Left lung (tissue), 4 donors: ENCODE measurements at regions not wholly inside any gene's neighbourhood (a gene's known extent, or its start where the extent isn't known, plus 50 kb on each side); places are given as distances from the start of the nearest gene placed in this dataset.
A peak's percentile ranks its signal among the peaks of the same experiment; 100 is the strongest.

Source experiments
- ATAC-seq: fragments of 200-7000 bp; cut with Tn5 transposase; one replicate; pipeline ENCODE4 v1.9.1; 2020; ENCODE audit warnings: moderate library complexity
- DNase-seq, 4 donors: peaks; one replicate each; pipeline ENCODE4 v3.0.0-alpha.2; 2013 to 2020
- H3K27ac ChIP-seq, 2 donors: fragments of 200-600 bp; sonication (generic) in 1 of 2; one replicate each; pipeline versions ENCODE4 v1.5.0 to v1.8.0; 2020 to 2021
- H3K27me3 ChIP-seq, 2 donors: fragments of 200-600 bp; sonication (generic) in 1 of 2; one replicate each; pipeline versions ENCODE4 v1.5.0 to v1.8.0; 2020 to 2021
- H3K36me3 ChIP-seq, 2 donors: fragments of 200-600 bp; sonication (generic) in 1 of 2; one replicate each; pipeline versions ENCODE4 v1.5.0 to v1.8.0; 2020 to 2021
- H3K4me1 ChIP-seq, 2 donors: fragments of 200-600 bp; one replicate each; pipeline ENCODE4 v1.8.0; 2021
- H3K4me3 ChIP-seq, 2 donors: fragments of 200-600 bp; sonication (generic) in 1 of 2; one replicate each; pipeline versions ENCODE4 v1.5.0 to v1.8.0; 2020 to 2021; ENCODE audit warnings: mild to moderate bottlenecking in 1 of 2
- H3K9me3 ChIP-seq, 2 donors: fragments of 200-600 bp; sonication (generic) in 1 of 2; one replicate each; pipeline versions ENCODE4 v1.5.0 to v1.8.0; 2020 to 2021
- intact Hi-C, 2 donors: fragments of 100-400 bp; cut with DNase I; formaldehyde crosslinking; loops; one replicate each; pipeline versions ENCODE4 v1.11.2 to v1.14.2; 2022
- TF ChIP-seq, protein P1 (sequence below), 2 donors: fragments of 200-600 bp; sonication (generic) in 1 of 2; IDR thresholded peaks; one replicate each; pipeline versions ENCODE4 v1.5.0 to v1.8.0; 2021; ENCODE audit warnings: antibody characterized with exemption in 2 of 2
- donor health status: DM: no; HTN: yes; CAD: no.
- donor health status: DM: no; HTN: no; CAD: no.

DNA sequence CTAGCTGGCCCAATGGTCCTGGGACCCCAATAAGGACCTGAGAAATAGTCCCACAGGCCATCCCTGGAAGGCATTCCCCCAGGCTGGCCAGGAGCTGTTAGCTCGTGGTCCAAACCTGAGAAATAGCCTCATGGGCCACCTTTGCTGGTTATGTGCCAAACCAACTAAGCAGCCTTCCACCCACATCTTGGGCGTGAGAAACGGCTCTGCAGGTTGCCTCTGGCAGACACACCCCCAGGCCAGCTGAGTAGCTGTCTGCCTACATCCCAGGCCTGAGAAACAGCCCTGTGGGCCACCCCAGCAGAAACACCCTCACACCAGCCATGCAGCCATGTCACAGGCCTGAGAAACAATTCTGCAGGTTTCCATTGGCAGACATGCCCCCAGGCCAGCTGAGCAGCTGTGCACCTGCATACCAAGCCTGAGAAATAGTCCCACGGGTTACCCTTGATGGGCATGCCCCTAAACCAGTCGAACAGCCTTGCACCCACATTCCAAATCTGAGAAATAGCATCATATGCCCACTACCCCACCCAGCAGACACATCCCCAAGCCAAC lies 567.8 kb upstream of the ID4 start:
- DNase-seq (no peak), ATAC-seq (no peak)
- Histone ChIP-seq H3K9me3 (peaks cover 0 to 46% of the 10 kb centered on the region in 2 donors), H3K36me3 (no peaks in the 10 kb centered on the region), H3K4me3 (no peak overlapping the region), H3K4me1 (no peaks in the 10 kb centered on the region), H3K27me3 (no peaks in the 10 kb centered on the region), H3K27ac (no peak overlapping the region)
- intact Hi-C loops, result no loop called here
- TF ChIP-seq, protein P1, sequence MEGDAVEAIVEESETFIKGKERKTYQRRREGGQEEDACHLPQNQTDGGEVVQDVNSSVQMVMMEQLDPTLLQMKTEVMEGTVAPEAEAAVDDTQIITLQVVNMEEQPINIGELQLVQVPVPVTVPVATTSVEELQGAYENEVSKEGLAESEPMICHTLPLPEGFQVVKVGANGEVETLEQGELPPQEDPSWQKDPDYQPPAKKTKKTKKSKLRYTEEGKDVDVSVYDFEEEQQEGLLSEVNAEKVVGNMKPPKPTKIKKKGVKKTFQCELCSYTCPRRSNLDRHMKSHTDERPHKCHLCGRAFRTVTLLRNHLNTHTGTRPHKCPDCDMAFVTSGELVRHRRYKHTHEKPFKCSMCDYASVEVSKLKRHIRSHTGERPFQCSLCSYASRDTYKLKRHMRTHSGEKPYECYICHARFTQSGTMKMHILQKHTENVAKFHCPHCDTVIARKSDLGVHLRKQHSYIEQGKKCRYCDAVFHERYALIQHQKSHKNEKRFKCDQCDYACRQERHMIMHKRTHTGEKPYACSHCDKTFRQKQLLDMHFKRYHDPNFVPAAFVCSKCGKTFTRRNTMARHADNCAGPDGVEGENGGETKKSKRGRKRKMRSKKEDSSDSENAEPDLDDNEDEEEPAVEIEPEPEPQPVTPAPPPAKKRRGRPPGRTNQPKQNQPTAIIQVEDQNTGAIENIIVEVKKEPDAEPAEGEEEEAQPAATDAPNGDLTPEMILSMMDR (IDR thresholded peaks at IDR 0.05), result no peak

DNA sequence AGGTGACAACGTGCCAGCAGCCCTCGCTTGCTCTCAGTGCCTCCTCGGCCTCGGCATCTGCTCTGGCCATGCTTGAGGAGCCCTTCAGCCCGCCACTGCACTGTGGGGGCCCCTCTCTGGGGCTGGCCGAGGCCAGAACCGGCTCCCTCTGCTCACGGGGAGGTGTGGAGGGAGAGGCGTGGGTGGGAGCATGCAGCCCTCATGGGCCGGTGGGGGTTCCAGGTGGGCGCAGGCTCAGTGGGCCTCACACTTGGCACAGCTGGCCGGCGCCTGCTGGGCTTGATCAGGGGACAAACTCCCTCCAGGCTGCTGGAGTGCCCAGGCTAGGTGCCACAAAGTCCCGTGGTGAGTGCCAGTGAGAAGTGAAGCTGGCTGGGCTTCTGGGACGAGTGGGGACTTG lies 566.6 kb upstream of the ID4 start:
- Histone ChIP-seq H3K9me3 (peaks cover 0 to 48% of the 10 kb centered on the region in 2 donors), H3K4me3 (no peak overlapping the region), H3K36me3 (no peaks in the 10 kb centered on the region), H3K27ac (no peak overlapping the region), H3K27me3 (no peaks in the 10 kb centered on the region), H3K4me1 (no peaks in the 10 kb centered on the region)
- TF ChIP-seq, protein P1 (IDR thresholded peaks at IDR 0.05), result no peak
- DNase-seq (peak in 1 of 4 donors; percentile 68), ATAC-seq (no peak)
- intact Hi-C loops, result no loop called here

DNA sequence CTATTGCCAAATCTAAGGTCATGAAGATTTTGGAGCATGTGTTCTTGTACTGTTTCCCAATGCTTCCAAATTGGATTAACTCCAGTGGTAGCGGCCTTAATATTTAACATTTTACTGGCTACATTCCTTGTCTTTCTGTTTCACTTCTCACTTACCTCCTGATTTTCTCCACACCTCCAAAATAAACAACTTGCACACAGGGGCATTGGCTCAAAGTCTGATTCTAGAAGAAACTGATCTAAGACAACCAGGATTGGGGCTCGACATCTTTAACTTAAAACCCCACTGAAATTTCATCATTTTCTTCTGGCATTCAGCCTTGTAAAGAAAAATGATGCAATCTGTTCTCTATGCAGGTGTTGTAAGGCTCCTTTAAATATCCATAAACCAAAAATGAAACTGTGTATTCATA lies 557.9 kb upstream of the ID4 start:
- DNase-seq, result no peak
- H3K36me3 ChIP-seq, result no peaks in the 10 kb centered on the region
- TF ChIP-seq, protein P1 (IDR thresholded peaks at IDR 0.05), result no peak
- H3K27ac ChIP-seq, result peak overlapping the region in 1 of 2 donors; percentile 10
- H3K27me3 ChIP-seq, result no peaks in the 10 kb centered on the region
- peaks cover 0 to 14% of the 10 kb centered on the region in 2 donors for H3K9me3 ChIP-seq
- ATAC-seq, result peak; percentile 47
- intact Hi-C loops, result no loop called here
- no peak overlapping the region for H3K4me3 ChIP-seq
- H3K4me1 ChIP-seq, result no peaks in the 10 kb centered on the region

DNA sequence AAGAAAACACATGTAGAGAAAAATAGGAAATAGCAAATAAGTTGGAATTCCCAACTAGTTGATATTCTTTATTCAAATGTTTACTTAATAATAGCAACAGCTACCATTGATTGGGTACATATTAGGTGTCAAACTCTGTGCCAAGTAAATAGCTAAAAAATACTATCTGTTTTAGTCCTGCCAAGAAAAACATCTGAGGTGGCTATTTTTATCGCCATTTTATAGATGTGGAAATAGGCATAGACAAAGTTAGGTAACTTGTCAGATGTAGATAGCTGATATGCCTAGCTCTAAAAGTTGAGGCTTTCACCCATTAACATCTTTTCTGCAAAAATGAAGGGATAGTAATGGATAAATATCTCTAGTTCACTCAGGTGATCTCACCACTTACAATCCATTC lies 549.2 kb upstream of the ID4 start:
- Histone ChIP-seq H3K27me3 (no peaks in the 10 kb centered on the region), H3K9me3 (no peaks in the 10 kb centered on the region), H3K4me3 (no peak overlapping the region), H3K27ac (no peak overlapping the region), H3K36me3 (no peaks in the 10 kb centered on the region), H3K4me1 (no peaks in the 10 kb centered on the region)
- DNase-seq (no peak), ATAC-seq (no peak)
- TF ChIP-seq, protein P1 (IDR thresholded peaks at IDR 0.05), result no peak
- intact Hi-C loops, result no loop called here

DNA sequence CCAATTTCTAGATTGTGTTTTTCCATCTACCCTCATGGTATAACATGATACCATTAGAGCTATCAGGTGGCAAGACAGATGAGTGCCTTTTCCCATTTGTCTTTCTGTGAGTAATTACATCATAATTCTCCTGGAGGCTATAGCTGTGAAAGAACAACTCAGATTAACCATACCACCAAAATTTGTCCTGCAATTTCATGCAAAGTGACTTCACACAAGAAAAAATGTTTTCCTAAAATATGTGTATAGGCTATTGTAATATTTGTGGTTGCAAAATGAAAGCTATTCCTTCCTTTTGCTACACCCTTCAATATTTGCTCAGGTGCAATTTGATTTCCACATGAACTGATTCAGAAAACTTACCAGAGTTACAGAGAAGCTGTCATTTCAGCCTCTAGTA lies 547.7 kb upstream of the ID4 start:
- Histone ChIP-seq H3K36me3 (no peaks in the 10 kb centered on the region), H3K4me1 (no peaks in the 10 kb centered on the region), H3K27ac (no peak overlapping the region), H3K4me3 (no peak overlapping the region), H3K27me3 (no peaks in the 10 kb centered on the region), H3K9me3 (no peaks in the 10 kb centered on the region)
- DNase-seq, result no peak
- intact Hi-C loops, result no loop called here
- TF ChIP-seq, protein P1 (IDR thresholded peaks at IDR 0.05), result no peak
- peak; percentile 53 for ATAC-seq
